ENCODE measurements at regions not wholly inside any gene's neighbourhood (a gene's known extent, or its start where the extent isn't known, plus 50 kb on each side); places are given as distances from the start of the nearest gene placed in this dataset.

DNA sequence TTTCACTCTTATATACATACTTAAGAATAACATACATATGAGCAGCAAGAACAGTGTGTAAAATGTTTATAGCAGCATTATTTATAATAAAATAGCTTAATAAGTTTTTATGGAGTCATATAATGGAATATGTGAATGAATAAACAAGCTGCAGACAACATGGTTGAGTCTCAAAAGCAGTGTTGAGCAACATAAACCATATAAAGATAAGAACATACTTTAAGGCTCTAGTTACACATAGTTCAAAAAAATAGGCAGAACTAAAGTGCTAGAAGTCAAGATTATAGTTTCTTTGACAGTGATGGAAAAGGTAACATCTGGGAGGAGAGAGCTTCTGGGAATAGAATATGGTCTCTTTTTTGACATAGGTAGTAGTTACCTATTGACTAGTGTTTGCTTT lies 53.7 kb upstream of the ADAMTS19 start (continued):
- TF ChIP-seq ZNF362 (tag by site-specific recombination; IDR thresholded peaks at IDR 0.05) = no peak

All from HEK293 (cell line).